H9 (cell line): ENCODE measurements at regions not wholly inside any gene's neighbourhood (a gene's known extent, or its start where the extent isn't known, plus 50 kb on each side); places are given as distances from the start of the nearest gene placed in this dataset.

Experiments
- DNase-seq: peaks from one replicate; pipeline ENCODE4 v3.0.0-alpha.2; 2017
- H2AFZ ChIP-seq: one replicate; pipeline ENCODE4 v1.6.1; 2013; ENCODE audit warnings: mild to moderate bottlenecking, low read length, control low read depth, moderate library complexity
- H2AK5ac ChIP-seq: 2 replicates; pipeline ENCODE4 v1.6.1; 2013; ENCODE audit warnings: low read length, control low read depth, mixed read lengths; ENCODE audit not compliant: insufficient read length
- H2BK120ac ChIP-seq: one replicate; pipeline ENCODE4 v1.6.1; 2013; ENCODE audit warnings: low read depth, mild to moderate bottlenecking, low read length, control low read depth, inconsistent platforms; ENCODE audit not compliant: poor library complexity, severe bottlenecking
- H2BK12ac ChIP-seq: 2 replicates; pipeline ENCODE4 v1.6.1; 2013; ENCODE audit warnings: low read length, control low read depth, mixed read lengths, low read depth; ENCODE audit not compliant: insufficient read length
- H2BK15ac ChIP-seq: 2 replicates; pipeline ENCODE4 v1.6.1; 2013; ENCODE audit warnings: low read depth, low read length, control low read depth
- H2BK20ac ChIP-seq: one replicate; pipeline ENCODE4 v1.6.1; 2013; ENCODE audit warnings: low read depth, mild to moderate bottlenecking, low read length, control low read depth, inconsistent platforms; ENCODE audit not compliant: poor library complexity, severe bottlenecking
- H2BK5ac ChIP-seq: 2 replicates; pipeline ENCODE4 v1.6.1; 2013; ENCODE audit warnings: low read length, control low read depth, mixed read lengths; ENCODE audit not compliant: insufficient read length
- H3K14ac ChIP-seq: 2 replicates; pipeline ENCODE4 v1.6.1; 2013; ENCODE audit warnings: low read length, control low read depth; ENCODE audit not compliant: insufficient read depth
- H3K18ac ChIP-seq: 2 replicates; pipeline ENCODE4 v1.6.1; 2013; ENCODE audit warnings: low read depth, mild to moderate bottlenecking, mixed read lengths, low read length, control low read depth; ENCODE audit not compliant: insufficient read length
- H3K23ac ChIP-seq: 2 replicates; pipeline ENCODE4 v1.6.1; 2013; ENCODE audit warnings: low read length, control low read depth, mixed read lengths, low read depth; ENCODE audit not compliant: insufficient read length
- H3K23me2 ChIP-seq: 2 replicates; pipeline ENCODE4 v1.6.1; 2013; ENCODE audit warnings: low read depth, mild to moderate bottlenecking, mixed read lengths, low read length, control low read depth; ENCODE audit not compliant: insufficient read length, poor library complexity, severe bottlenecking
- H3K27ac ChIP-seq: 2 replicates; pipeline ENCODE4 v1.5.1; 2013; ENCODE audit warnings: low read length, control low read depth, mixed read lengths, low read depth; ENCODE audit not compliant: insufficient read length
- H3K27me3 ChIP-seq: 2 replicates; pipeline ENCODE4 v1.6.1; 2013; ENCODE audit warnings: low read length, control low read depth, inconsistent platforms; ENCODE audit not compliant: insufficient read depth
- H3K4ac ChIP-seq: 2 replicates; pipeline ENCODE4 v1.6.1; 2013; ENCODE audit warnings: low read depth, mild to moderate bottlenecking, control low read depth, inconsistent platforms, low read length, moderate library complexity
- H3K4me1 ChIP-seq: 2 replicates; pipeline ENCODE4 v1.6.1; 2013; ENCODE audit warnings: low read length, control low read depth, inconsistent platforms; ENCODE audit not compliant: insufficient read depth
- H3K4me2 ChIP-seq: 2 replicates; pipeline ENCODE4 v1.6.1; 2013; ENCODE audit warnings: low read length, control low read depth, mixed read lengths; ENCODE audit not compliant: insufficient read length, insufficient read depth
- H3K56ac ChIP-seq: 2 replicates; pipeline ENCODE4 v1.6.1; 2013; ENCODE audit warnings: low read depth, mild to moderate bottlenecking, mixed read lengths, low read length, control low read depth; ENCODE audit not compliant: insufficient read length
- H3K79me1 ChIP-seq: 2 replicates; pipeline ENCODE4 v1.6.1; 2013; ENCODE audit warnings: low read depth, mild to moderate bottlenecking, moderate library complexity, low read length, control low read depth, inconsistent platforms; ENCODE audit not compliant: insufficient read depth, poor library complexity, severe bottlenecking
- H3K79me2 ChIP-seq: 2 replicates; pipeline ENCODE4 v1.6.1; 2013; ENCODE audit warnings: low read length, control low read depth, inconsistent platforms; ENCODE audit not compliant: insufficient read depth
- H3K9ac ChIP-seq: 2 replicates; pipeline ENCODE4 v1.6.1; 2013; ENCODE audit warnings: low read length, control low read depth, mixed read lengths; ENCODE audit not compliant: insufficient read length; ENCODE audit errors: extremely low read depth
- H3K9me3 ChIP-seq: one replicate; pipeline ENCODE4 v1.6.1; 2013; ENCODE audit warnings: low read depth, low read length, inconsistent platforms; ENCODE audit not compliant: control insufficient read depth
- H3T11ph ChIP-seq: one replicate; pipeline ENCODE4 v1.6.1; 2013; ENCODE audit warnings: mild to moderate bottlenecking, low read length, control low read depth, inconsistent platforms
- H4K20me1 ChIP-seq: one replicate; pipeline ENCODE4 v1.6.1; 2013; ENCODE audit not compliant: control insufficient read depth, insufficient read length, insufficient read depth
- H4K5ac ChIP-seq: 2 replicates; pipeline ENCODE4 v1.6.1; 2013; ENCODE audit warnings: low read depth, mild to moderate bottlenecking, mixed read lengths, low read length, control low read depth; ENCODE audit not compliant: insufficient read length
- H4K8ac ChIP-seq: replicated peaks from 2 replicates; pipeline ENCODE4 v1.6.1; 2013; ENCODE audit warnings: low read length, control low read depth, mixed read lengths, low read depth; ENCODE audit not compliant: insufficient read length
- H4K91ac ChIP-seq: 2 replicates; pipeline ENCODE4 v1.6.1; 2013; ENCODE audit warnings: low read depth, mild to moderate bottlenecking, moderate library complexity, mixed read lengths, low read length, control low read depth; ENCODE audit not compliant: insufficient read length
- H3K27ac Mint-ChIP-seq, 3 experiments: 2 replicates in 2 of 3; 3 replicates in 1 of 3; pipeline ENCODE4 v1.8.0; 2020 to 2021; ENCODE audit warnings: mixed read lengths in 3 of 3, mild to moderate bottlenecking in 1 of 3, moderate library complexity in 1 of 3
- H3K27me3 Mint-ChIP-seq: 2 replicates; pipeline ENCODE4 v1.8.0; 2021; ENCODE audit warnings: low read depth, mild to moderate bottlenecking, moderate library complexity, mixed read lengths
- H3K36me3 Mint-ChIP-seq, 3 experiments: 2 replicates in 2 of 3; 3 replicates in 1 of 3; pipeline ENCODE4 v1.8.0; 2020 to 2021; ENCODE audit warnings: low read depth in 3 of 3, mixed read lengths in 3 of 3; ENCODE audit not compliant: insufficient read depth in 1 of 3
- H3K4me1 Mint-ChIP-seq, 2 experiments: 2 replicates each; pipeline ENCODE4 v1.8.0; 2020; ENCODE audit warnings: mixed read lengths in 2 of 2
- H3K4me3 Mint-ChIP-seq, 2 experiments: 2 replicates in 1 of 2; 3 replicates in 1 of 2; pipeline ENCODE4 v1.8.0; 2020 to 2021; ENCODE audit warnings: mild to moderate bottlenecking in 2 of 2, mixed read lengths in 2 of 2, moderate library complexity in 1 of 2
- H3K9me3 Mint-ChIP-seq, 2 experiments: 2 replicates in 1 of 2; 3 replicates in 1 of 2; pipeline ENCODE4 v1.8.0; 2020; ENCODE audit warnings: mild to moderate bottlenecking in 2 of 2, mixed read lengths in 2 of 2, moderate library complexity in 1 of 2
- WGBS: extraction: QIAGEN DNeasy Blood & Tissue Kit; methylation state at CpG from one replicate; pipeline ENCODE4 v1.1.7; 2013; ENCODE audit warnings: missing lambda C conversion rate, low lambda C conversion rate, mixed read lengths; ENCODE audit not compliant: insufficient read length; ENCODE audit errors: extremely low coverage; 5-methylcytosine and 5-hydroxymethylcytosine counted together
- TF ChIP-seq, protein P1 (sequence below): fragments of 200-600 bp; sonication (generic); conservative IDR thresholded peaks from 3 replicates; pipeline ENCODE4 v1.8.0; 2021; ENCODE audit warnings: antibody characterized with exemption, mild to moderate bottlenecking

DNA sequence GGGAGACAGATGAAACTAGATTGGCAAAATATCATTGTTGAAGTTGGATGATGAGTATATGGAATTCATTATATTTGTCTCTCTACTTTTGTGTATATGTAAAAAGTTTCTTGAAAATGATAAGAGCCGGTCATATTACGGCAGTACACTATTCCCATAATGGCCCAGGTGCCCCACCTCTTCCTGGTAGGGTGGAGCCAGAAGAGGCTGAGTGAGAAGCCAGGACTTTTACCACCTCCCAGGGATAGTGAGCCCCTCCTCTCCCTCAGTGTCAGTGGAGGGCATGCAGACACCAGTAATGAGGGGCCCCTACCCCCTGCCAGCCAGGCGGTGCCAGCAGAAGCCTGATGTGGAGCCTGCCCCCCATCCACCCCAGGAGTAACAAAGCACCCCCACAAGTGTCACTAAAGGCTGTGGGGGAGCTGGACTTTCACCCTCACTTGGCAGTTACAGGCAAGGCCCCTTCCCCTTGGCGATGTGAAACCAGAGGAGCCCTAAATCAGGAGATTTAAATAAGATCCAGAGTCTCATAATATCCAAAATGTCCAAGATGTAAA, 198.9 kb upstream of the RBBP8 start:
- Mint-ChIP-seq H3K27ac (no peak overlapping the region), H3K9me3 (no peaks in the 10 kb centered on the region)
- no peak overlapping the region for H3T11ph ChIP-seq

More for the DNA sequence above, 198.9 kb upstream of the RBBP8 start:
- H3K23ac ChIP-seq = no peak overlapping the region
- no peak overlapping the region for H4K8ac ChIP-seq
- H4K5ac ChIP-seq = no peak overlapping the region
- H3K14ac ChIP-seq = no peak overlapping the region
- no peaks in the 10 kb centered on the region for H3K79me2 ChIP-seq
- H3K27ac ChIP-seq = no peak overlapping the region
- no peak overlapping the region for H2BK20ac ChIP-seq
- no peak overlapping the region for H3K4me3 Mint-ChIP-seq
- H3K36me3 Mint-ChIP-seq = no peaks in the 10 kb centered on the region
- H3K9me3 ChIP-seq = no peaks in the 10 kb centered on the region
- no peak overlapping the region for H2BK12ac ChIP-seq
- TF ChIP-seq, protein P1, sequence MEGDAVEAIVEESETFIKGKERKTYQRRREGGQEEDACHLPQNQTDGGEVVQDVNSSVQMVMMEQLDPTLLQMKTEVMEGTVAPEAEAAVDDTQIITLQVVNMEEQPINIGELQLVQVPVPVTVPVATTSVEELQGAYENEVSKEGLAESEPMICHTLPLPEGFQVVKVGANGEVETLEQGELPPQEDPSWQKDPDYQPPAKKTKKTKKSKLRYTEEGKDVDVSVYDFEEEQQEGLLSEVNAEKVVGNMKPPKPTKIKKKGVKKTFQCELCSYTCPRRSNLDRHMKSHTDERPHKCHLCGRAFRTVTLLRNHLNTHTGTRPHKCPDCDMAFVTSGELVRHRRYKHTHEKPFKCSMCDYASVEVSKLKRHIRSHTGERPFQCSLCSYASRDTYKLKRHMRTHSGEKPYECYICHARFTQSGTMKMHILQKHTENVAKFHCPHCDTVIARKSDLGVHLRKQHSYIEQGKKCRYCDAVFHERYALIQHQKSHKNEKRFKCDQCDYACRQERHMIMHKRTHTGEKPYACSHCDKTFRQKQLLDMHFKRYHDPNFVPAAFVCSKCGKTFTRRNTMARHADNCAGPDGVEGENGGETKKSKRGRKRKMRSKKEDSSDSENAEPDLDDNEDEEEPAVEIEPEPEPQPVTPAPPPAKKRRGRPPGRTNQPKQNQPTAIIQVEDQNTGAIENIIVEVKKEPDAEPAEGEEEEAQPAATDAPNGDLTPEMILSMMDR = no peak
- no peaks in the 10 kb centered on the region for H3K27me3 ChIP-seq
- no peaks in the 10 kb centered on the region for H3K4me1 ChIP-seq
- H2BK5ac ChIP-seq = no peak overlapping the region
- H3K4me1 Mint-ChIP-seq = peaks cover 4 to 5% of the 10 kb centered on the region in 2 experiments; a peak in 2 of 4 replicates
- no peak for DNase-seq
- no peak overlapping the region for H4K91ac ChIP-seq
- H3K27me3 Mint-ChIP-seq = no peaks in the 10 kb centered on the region
- no peak overlapping the region for H2AFZ ChIP-seq
- H3K4me2 ChIP-seq = no peak overlapping the region
- no peak overlapping the region for H2BK15ac ChIP-seq
- WGBS = no CpG with 5 or more reads among the region's 4 CpGs
- no peak overlapping the region for H3K9ac ChIP-seq
- no peak overlapping the region for H2BK120ac ChIP-seq
- no peaks in the 10 kb centered on the region for H3K23me2 ChIP-seq
- H3K79me1 ChIP-seq = no peaks in the 10 kb centered on the region
- no peak overlapping the region for H3K56ac ChIP-seq
- no peaks in the 10 kb centered on the region for H4K20me1 ChIP-seq
- no peak overlapping the region for H2AK5ac ChIP-seq
- H3K4ac ChIP-seq = no peak overlapping the region
- H3K18ac ChIP-seq = no peak overlapping the region
